Progenitor cell of endocrine pancreas (in vitro differentiated cells): ENCODE measurements at regions not wholly inside any gene's neighbourhood (a gene's known extent, or its start where the extent isn't known, plus 50 kb on each side); places are given as distances from the start of the nearest gene placed in this dataset.

Experiments
- DNase-seq: peaks from one replicate; pipeline ENCODE4 v3.0.0; 2021; ENCODE audit warnings: low spot score; ENCODE audit not compliant: unreplicated experiment
- H3K27ac Mint-ChIP-seq: 2 replicates; pipeline ENCODE4 v1.8.0; 2021; ENCODE audit warnings: mild to moderate bottlenecking, moderate library complexity, mixed read lengths
- H3K27me3 Mint-ChIP-seq: 2 replicates; pipeline ENCODE4 v1.8.0; 2021; ENCODE audit warnings: mixed read lengths
- H3K36me3 Mint-ChIP-seq: 2 replicates; pipeline ENCODE4 v1.8.0; 2022; ENCODE audit warnings: mixed read lengths; ENCODE audit not compliant: insufficient read depth
- H3K4me1 Mint-ChIP-seq: 2 replicates; pipeline ENCODE4 v1.8.0; 2021; ENCODE audit warnings: low read depth, mixed read lengths
- H3K4me3 Mint-ChIP-seq: 2 replicates; pipeline ENCODE4 v1.8.0; 2021; ENCODE audit warnings: low read depth, mild to moderate bottlenecking, moderate library complexity, mixed read lengths
- H3K9me3 Mint-ChIP-seq: 2 replicates; pipeline ENCODE4 v1.8.0; 2021; ENCODE audit warnings: low read depth, mixed read lengths
- CTCF ChIP-seq: fragments of 200-600 bp; sonication (generic); IDR thresholded peaks from one replicate; pipeline ENCODE4 v1.5.0; 2021; ENCODE audit warnings: antibody characterized with exemption, mild to moderate bottlenecking; ENCODE audit not compliant: unreplicated experiment

GRCh38 chr4:100109921-100110320 lies 80.3 kb downstream of the DDIT4L start:
- no peaks in the 10 kb centered on the region for H3K27me3 Mint-ChIP-seq
- H3K4me3 Mint-ChIP-seq, result no peak overlapping the region
- TF ChIP-seq CTCF, result no peak
- H3K27ac Mint-ChIP-seq, result no peak overlapping the region
- no peak for DNase-seq
- H3K4me1 Mint-ChIP-seq, result no peaks in the 10 kb centered on the region
- H3K36me3 Mint-ChIP-seq, result no peaks in the 10 kb centered on the region
- no peaks in the 10 kb centered on the region for H3K9me3 Mint-ChIP-seq

DNA sequence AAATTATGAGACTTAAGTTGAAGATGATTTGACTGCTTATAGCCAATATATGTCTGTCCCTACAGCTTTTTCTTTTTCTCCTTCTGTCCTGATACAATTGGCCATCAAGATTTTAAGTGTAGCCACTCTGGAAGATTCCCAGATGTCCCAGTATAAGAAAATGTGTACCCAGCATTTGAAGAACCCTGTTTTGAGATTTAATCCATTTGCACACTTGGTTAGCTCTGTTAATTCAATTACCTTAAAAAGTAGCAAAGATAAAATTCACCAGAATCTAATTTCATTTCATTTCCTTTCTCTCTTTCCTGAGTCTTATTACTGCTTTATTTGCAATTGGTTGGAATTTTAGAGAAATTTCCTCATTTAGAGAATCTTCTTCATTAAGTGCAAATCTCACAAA lies 81.4 kb downstream of the DDIT4L start:
- H3K4me3 Mint-ChIP-seq, result no peak overlapping the region
- H3K27ac Mint-ChIP-seq, result no peak overlapping the region
- DNase-seq, result no peak
- no peaks in the 10 kb centered on the region for H3K4me1 Mint-ChIP-seq
- no peaks in the 10 kb centered on the region for H3K9me3 Mint-ChIP-seq
- H3K36me3 Mint-ChIP-seq, result no peaks in the 10 kb centered on the region
- no peak for TF ChIP-seq CTCF
- no peaks in the 10 kb centered on the region for H3K27me3 Mint-ChIP-seq

GRCh38 chr4:100106982-100107381 lies 83.3 kb downstream of the DDIT4L start:
- no peak for TF ChIP-seq CTCF
- no peak overlapping the region for H3K4me3 Mint-ChIP-seq
- H3K27me3 Mint-ChIP-seq, result no peaks in the 10 kb centered on the region
- no peaks in the 10 kb centered on the region for H3K9me3 Mint-ChIP-seq
- DNase-seq, result no peak
- H3K36me3 Mint-ChIP-seq, result no peaks in the 10 kb centered on the region
- no peaks in the 10 kb centered on the region for H3K4me1 Mint-ChIP-seq
- no peak overlapping the region for H3K27ac Mint-ChIP-seq

DNA sequence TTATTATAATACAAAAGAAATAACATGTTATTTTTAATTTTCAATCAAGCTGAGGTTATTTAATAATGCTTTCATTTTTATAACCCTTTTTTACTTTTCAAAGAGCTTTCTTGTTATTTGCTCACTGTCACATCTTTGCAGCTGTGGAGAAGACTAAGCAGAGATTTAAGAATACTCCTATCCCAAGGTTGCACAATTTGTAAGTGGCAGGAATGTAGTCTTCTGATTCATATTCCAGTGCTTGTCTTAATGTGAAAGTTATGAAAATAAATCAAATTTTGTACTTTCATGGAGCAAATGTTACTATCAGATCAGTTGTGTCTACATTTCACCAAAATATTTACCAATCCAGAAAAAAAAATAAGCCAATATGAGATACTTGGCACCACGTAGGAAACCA lies 86.6 kb downstream of the DDIT4L start:
- Mint-ChIP-seq H3K27ac (no peak overlapping the region), H3K9me3 (no peaks in the 10 kb centered on the region), H3K27me3 (no peaks in the 10 kb centered on the region), H3K4me3 (no peak overlapping the region), H3K4me1 (peaks cover 13% of the 10 kb centered on the region), H3K36me3 (no peaks in the 10 kb centered on the region)
- TF ChIP-seq CTCF, result no peak
- no peak for DNase-seq

DNA sequence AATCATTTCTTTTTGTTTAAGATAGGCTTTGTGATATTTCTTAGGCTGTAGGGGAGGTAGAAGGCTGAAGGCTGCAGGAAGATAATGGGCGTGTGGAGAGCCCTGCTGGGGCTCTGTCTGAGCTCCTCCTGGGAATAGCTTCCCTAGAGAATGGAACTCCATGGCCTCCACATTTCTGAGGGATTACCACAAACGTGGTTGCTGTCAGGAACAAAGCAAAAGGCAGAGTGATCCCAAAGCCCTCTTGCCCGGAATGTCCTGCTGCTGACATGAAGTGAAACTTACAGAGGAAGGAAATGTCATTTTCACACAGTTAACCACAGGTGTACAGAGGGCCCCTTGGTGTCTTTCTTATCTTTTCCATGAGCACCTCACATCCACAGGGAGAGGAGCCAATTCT lies 89.3 kb downstream of the DDIT4L start:
- TF ChIP-seq CTCF, result no peak
- Mint-ChIP-seq H3K36me3 (no peaks in the 10 kb centered on the region), H3K27me3 (peaks cover under 1% of the 10 kb centered on the region), H3K4me3 (no peak overlapping the region), H3K9me3 (no peaks in the 10 kb centered on the region), H3K4me1 (peaks cover 23% of the 10 kb centered on the region), H3K27ac (no peak overlapping the region)
- DNase-seq, result no peak
